ENCODE measurements at regions not wholly inside any gene's neighbourhood (a gene's known extent, or its start where the extent isn't known, plus 50 kb on each side); places are given as distances from the start of the nearest gene placed in this dataset.
"Not testable (repeated sequence)": the region's sequence is repeated elsewhere in the genome, so short reads cannot be mapped to it uniquely, and the experiment has no call there.

GRCh38 chr3:124138148-124138547 lies 146.2 kb upstream of the ROPN1 start:
- DNase-seq (ENCODE audit: low spot score) = no peak

- no peak for DNase-seq (ENCODE audit: low spot score)
Measured at GRCh38 chr3:124140746-124141145, 148.8 kb upstream of the ROPN1 start.

- no peak for DNase-seq (ENCODE audit: low spot score)
Measured at GRCh38 chr3:124142389-124142970, 150.6 kb upstream of the ROPN1 start.

- no peak for DNase-seq (ENCODE audit: low spot score)
Measured at GRCh38 chr3:124143047-124143446, 151.1 kb upstream of the ROPN1 start.

- no peak for DNase-seq (ENCODE audit: low spot score)
Measured at GRCh38 chr3:124144035-124144814, 152.3 kb upstream of the ROPN1 start.

GRCh38 chr3:124147429-124147828 lies 155.5 kb upstream of the ROPN1 start:
- no peak for DNase-seq (ENCODE audit: low spot score)

GRCh38 chr3:124147946-124148345 lies 156.0 kb upstream of the ROPN1 start:
- DNase-seq (ENCODE audit: low spot score) = no peak

GRCh38 chr3:124149081-124149480 lies 157.2 kb upstream of the ROPN1 start:
- DNase-seq (ENCODE audit: low spot score) = no peak

- DNase-seq (ENCODE audit: low spot score) = no peak
Measured at GRCh38 chr3:124149771-124150170, 157.8 kb upstream of the ROPN1 start.

GRCh38 chr3:124152891-124153290 lies 161.0 kb upstream of the ROPN1 start:
- DNase-seq (ENCODE audit: low spot score) = not testable (repeated sequence)

GRCh38 chr3:124156866-124157712 lies 165.2 kb upstream of the ROPN1 start:
- no peak for DNase-seq (ENCODE audit: low spot score)

- DNase-seq (ENCODE audit: low spot score) = no peak
Measured at GRCh38 chr3:124157748-124158147, 165.8 kb upstream of the ROPN1 start.

GRCh38 chr3:124158168-124158881 lies 166.4 kb upstream of the ROPN1 start:
- no peak for DNase-seq (ENCODE audit: low spot score)

GRCh38 chr3:124161448-124161847 lies 169.5 kb upstream of the ROPN1 start:
- DNase-seq (ENCODE audit: low spot score) = no peak

- no peak for DNase-seq (ENCODE audit: low spot score)
Measured at GRCh38 chr3:124163689-124164088, 171.8 kb upstream of the ROPN1 start.

- no peak for DNase-seq (ENCODE audit: low spot score)
Measured at GRCh38 chr3:124168271-124168670, 176.3 kb upstream of the ROPN1 start.

- no peak for DNase-seq (ENCODE audit: low spot score)
Measured at GRCh38 chr3:124172283-124172682, 180.4 kb upstream of the ROPN1 start.

- no peak for DNase-seq (ENCODE audit: low spot score)
Measured at GRCh38 chr3:124172816-124173215, 180.9 kb upstream of the ROPN1 start.

GRCh38 chr3:124174476-124174875 lies 182.6 kb upstream of the ROPN1 start:
- DNase-seq (ENCODE audit: low spot score) = peak; percentile 36

- no peak for DNase-seq (ENCODE audit: low spot score)
Measured at GRCh38 chr3:124174910-124175874, 183.3 kb upstream of the ROPN1 start.

GRCh38 chr3:124177071-124177470 lies 185.1 kb upstream of the ROPN1 start:
- DNase-seq (ENCODE audit: low spot score) = no peak

Data from D341Med (cell line).